ENCODE measurements at regions not wholly inside any gene's neighbourhood (a gene's known extent, or its start where the extent isn't known, plus 50 kb on each side); places are given as distances from the start of the nearest gene placed in this dataset.

DNA sequence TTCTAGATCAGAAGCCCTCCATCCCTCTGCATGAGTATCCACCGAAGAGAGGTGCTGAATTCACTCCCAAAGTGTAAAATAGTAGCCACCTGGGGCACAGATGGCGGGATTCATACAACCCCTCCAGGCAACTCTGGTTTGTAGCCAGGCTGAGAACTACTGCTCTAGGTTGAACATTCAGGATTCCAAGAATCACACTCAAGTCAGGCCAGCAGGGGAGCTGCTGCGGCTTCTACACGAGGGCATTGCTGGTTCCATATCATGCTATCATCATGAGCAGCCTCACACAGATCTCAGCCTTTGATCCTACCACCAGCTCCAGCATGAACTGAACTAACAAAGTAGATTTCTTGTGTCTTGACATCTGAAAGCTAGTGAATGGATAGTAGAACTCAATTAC, 367.9 kb downstream of the DIRAS2 start:
- Histone ChIP-seq H3K27ac (no peak overlapping the region), H3K27me3 (no peaks in the 10 kb centered on the region), H3K36me3 (no peaks in the 10 kb centered on the region), H3K4me1 (no peaks in the 10 kb centered on the region), H3K4me3 (no peak overlapping the region), H3K9me3 (no peaks in the 10 kb centered on the region)
- no peak for DNase-seq
- intact Hi-C loops (cut with DNase I; ENCODE audit: low total_unique reads): no loop called here
- TF ChIP-seq, protein P1, sequence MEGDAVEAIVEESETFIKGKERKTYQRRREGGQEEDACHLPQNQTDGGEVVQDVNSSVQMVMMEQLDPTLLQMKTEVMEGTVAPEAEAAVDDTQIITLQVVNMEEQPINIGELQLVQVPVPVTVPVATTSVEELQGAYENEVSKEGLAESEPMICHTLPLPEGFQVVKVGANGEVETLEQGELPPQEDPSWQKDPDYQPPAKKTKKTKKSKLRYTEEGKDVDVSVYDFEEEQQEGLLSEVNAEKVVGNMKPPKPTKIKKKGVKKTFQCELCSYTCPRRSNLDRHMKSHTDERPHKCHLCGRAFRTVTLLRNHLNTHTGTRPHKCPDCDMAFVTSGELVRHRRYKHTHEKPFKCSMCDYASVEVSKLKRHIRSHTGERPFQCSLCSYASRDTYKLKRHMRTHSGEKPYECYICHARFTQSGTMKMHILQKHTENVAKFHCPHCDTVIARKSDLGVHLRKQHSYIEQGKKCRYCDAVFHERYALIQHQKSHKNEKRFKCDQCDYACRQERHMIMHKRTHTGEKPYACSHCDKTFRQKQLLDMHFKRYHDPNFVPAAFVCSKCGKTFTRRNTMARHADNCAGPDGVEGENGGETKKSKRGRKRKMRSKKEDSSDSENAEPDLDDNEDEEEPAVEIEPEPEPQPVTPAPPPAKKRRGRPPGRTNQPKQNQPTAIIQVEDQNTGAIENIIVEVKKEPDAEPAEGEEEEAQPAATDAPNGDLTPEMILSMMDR (IDR thresholded peaks at IDR 0.05): no peak
- TF ChIP-seq POLR2A (IDR thresholded peaks at IDR 0.05): no peak

DNA sequence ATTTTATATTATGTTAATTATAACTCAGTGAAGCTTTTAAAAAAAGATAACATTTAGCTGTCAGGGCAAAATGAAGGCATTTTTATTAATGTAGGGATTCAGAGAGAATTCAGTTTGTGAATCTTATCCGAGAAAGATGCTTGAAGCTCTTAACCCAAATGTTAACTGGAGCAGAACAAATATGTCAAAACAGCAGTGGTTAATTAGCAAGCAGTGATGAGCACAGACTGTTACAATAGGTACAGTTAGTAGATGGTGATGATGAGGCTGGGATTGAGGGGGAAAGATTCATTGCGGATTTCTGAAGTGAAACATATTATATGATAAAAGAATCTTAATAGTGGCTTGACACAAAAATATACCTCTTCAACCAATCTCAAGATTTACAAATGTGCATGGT, 356.7 kb downstream of the DIRAS2 start:
- Histone ChIP-seq H3K27ac (no peak overlapping the region), H3K36me3 (no peaks in the 10 kb centered on the region), H3K9me3 (no peaks in the 10 kb centered on the region), H3K4me1 (no peaks in the 10 kb centered on the region), H3K27me3 (no peaks in the 10 kb centered on the region), H3K4me3 (no peak overlapping the region)
- DNase-seq: no peak
- intact Hi-C loops (cut with DNase I; ENCODE audit: low total_unique reads): no loop called here
- no peak for TF ChIP-seq POLR2A (IDR thresholded peaks at IDR 0.05)
- TF ChIP-seq, protein P1 (IDR thresholded peaks at IDR 0.05): no peak

DNA sequence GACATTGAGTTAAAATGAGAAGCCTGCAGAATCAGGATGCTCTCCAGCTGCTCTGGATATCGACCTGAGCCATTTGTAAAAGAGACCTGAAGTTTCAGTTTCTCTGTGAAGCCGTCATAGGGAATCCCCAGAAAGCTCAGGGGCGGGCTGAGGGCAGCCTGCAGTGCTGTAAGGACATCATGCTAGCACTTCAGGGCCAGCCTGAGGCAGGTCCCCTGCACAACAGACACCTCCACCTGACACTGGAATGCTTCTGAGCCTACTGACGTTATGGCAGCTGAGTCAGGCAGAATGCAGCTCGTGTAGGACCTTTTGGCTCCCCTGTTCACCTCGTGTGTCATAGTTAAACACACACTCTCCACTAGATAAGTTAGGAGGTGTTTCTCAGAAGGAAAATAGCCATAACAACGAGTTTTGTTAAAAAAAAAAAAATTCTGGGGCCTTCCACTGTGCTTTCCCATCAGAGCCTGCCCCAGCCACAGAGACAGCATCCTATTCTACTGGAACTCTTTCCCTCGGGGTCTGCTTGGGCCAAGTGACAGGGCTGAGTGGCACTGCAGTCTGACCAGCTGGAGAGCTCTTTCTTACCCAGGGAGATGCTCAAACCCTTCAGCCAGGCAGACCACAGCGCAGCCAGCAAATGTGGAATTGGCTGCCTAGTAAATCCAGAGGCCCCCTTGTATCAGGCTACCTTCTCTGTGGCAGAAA, 354.9 kb downstream of the DIRAS2 start:
- no peak for TF ChIP-seq POLR2A (IDR thresholded peaks at IDR 0.05)
- TF ChIP-seq, protein P1 (IDR thresholded peaks at IDR 0.05): no peak
- Histone ChIP-seq H3K36me3 (no peaks in the 10 kb centered on the region), H3K27me3 (no peaks in the 10 kb centered on the region), H3K4me1 (no peaks in the 10 kb centered on the region), H3K27ac (no peak overlapping the region), H3K9me3 (no peaks in the 10 kb centered on the region), H3K4me3 (no peak overlapping the region)
- intact Hi-C loops (cut with DNase I; ENCODE audit: low total_unique reads): no loop called here
- DNase-seq: no peak

DNA sequence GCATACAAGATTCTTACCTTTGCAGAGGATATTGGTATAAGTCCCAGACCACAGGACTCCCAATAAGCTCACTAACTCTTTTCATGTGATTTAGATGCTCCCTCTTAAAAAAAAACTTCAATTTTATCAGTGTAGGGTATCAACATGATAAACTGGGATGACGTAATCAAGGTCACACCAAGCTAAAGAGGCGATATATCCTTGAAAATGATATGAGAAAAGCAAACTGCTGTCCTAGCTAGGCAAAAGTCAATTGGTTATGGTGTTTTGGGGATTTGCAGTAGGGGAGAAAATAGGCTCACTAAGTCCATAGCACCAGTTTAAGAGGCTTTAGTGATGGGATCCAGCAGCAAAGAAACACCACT, 354.4 kb downstream of the DIRAS2 start:
- H3K27ac ChIP-seq: no peak overlapping the region
- TF ChIP-seq, protein P1 (IDR thresholded peaks at IDR 0.05): no peak
- TF ChIP-seq POLR2A (IDR thresholded peaks at IDR 0.05): no peak
- no peaks in the 10 kb centered on the region for H3K9me3 ChIP-seq
- H3K4me1 ChIP-seq: no peaks in the 10 kb centered on the region
- no peak overlapping the region for H3K4me3 ChIP-seq
- H3K36me3 ChIP-seq: no peaks in the 10 kb centered on the region
- intact Hi-C loops (cut with DNase I; ENCODE audit: low total_unique reads): no loop called here
- no peaks in the 10 kb centered on the region for H3K27me3 ChIP-seq
- DNase-seq: no peak

DNA sequence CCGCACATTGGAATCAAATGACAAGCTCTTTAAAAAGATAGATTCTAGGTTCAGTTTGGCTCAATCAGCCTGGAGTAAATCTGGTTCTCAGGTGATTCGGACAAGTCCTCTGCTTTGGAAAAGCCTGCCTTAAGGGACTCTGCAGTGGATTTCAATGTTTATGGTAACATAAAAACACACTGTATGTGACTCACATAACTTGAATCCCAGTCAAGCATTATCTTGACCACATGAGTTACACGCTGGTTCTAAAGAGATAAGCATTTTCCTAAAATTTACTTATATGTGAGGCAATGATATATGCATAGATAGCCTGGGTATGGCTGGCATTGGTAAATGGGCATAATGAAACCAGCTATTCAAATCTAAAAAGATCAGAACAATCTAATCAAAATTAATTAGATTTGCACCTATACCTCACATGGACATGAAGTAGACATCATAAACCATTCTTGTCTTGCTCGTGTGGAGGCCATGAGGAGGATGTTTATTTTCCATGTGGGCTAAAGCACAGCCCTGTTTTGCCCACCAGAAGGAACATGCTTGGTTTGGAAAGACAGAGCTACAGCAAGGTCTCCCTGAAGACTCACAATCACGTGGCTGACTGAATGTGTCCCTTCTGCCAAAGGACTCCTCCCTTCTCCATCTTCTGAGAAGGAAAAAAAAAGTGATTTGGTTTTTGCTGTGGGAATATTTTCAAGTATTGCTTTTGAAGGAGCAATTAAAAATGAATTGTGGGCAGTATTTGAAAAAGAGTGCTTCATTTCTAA, 351.7 kb downstream of the DIRAS2 start:
- no peak for TF ChIP-seq POLR2A (IDR thresholded peaks at IDR 0.05)
- TF ChIP-seq, protein P1 (IDR thresholded peaks at IDR 0.05): no peak
- Histone ChIP-seq H3K36me3 (no peaks in the 10 kb centered on the region), H3K27ac (no peak overlapping the region), H3K4me3 (no peak overlapping the region), H3K4me1 (no peaks in the 10 kb centered on the region), H3K27me3 (no peaks in the 10 kb centered on the region), H3K9me3 (no peaks in the 10 kb centered on the region)
- intact Hi-C loops (cut with DNase I; ENCODE audit: low total_unique reads): no loop called here
- DNase-seq: no peak
